HG03175 (cell line): ENCODE measurements at regions not wholly inside any gene's neighbourhood (a gene's known extent, or its start where the extent isn't known, plus 50 kb on each side); places are given as distances from the start of the nearest gene placed in this dataset.

ENCODE experiments used
- ATAC-seq: cut with Tn5 transposase; IDR thresholded peaks from one replicate; pipeline ENCODE4 v1.9.1; 2021; ENCODE audit warnings: mild to moderate bottlenecking, moderate library complexity; ENCODE audit not compliant: unreplicated experiment

DNA sequence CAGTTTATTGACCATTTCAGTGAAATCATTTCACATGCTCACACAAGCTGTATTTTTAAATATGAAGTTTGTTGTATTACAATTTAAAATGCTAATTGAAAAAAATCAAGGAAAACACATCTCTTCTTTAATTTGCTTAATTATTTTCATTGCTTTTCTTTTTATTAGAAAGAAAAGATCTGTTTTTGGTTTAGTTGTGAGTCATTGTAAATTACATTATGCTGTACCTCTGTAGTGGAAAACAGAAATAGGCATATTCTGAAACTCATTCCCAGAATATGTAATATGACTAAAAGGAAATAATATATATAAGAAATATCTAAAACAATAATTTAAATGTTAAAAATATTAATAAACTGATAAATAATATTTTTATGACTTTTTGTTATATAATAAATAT lies 161.9 kb downstream of the HGF start:
- no peak for ATAC-seq

DNA sequence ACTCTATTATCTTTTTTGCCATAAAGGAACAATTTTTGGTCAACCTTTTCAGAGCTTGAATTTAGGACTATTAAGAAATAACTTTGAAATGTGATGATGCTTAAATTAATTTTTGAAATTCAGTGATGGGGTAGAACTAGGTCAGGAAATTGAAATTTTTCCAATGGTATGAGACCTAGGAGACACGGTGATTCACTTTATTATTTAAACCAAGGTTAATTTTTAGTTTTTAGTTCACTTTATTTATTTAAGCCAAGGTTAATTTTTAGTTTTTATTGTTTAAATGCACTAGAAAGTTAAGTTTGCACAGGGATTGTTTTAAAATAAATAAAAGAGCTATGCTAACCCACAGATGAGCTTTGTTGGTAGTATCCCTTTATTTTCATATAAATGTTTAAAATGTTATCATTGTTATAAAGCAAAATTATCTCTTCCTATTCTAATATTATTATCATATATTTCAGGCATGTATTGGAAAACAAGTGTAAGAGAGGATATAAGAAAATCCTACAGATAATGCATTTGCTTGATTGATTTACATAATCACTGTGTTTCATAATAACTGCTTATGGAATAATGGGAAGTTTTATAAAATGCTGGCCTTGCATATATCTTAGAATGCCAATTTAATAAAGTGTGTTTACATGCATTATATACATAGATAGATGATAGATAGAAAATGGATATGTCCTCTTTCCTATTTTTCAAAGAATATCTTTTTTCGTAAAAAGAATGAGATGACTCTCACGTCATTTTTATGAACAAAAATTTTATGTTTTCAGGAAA lies 163.6 kb downstream of the HGF start:
- ATAC-seq, result no peak

DNA sequence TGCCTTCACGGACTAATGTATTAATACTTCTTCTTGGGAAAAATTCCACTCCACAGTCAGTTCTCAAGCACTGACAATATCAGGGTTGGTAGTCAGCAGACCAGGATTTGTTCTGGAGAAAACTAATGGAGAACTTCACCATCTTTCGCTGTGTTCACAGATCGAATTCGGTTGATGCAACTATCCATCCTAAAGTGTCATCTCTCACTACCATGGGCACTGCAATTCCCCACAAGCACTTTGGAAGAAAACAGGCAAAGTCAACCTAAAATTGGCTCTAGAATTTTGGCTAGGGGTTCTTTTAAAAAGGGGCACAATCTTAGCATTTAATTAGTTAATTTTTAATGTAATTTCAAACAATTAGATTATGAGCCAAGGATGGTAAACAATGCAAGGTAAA lies 164.4 kb downstream of the HGF start:
- no peak for ATAC-seq

DNA sequence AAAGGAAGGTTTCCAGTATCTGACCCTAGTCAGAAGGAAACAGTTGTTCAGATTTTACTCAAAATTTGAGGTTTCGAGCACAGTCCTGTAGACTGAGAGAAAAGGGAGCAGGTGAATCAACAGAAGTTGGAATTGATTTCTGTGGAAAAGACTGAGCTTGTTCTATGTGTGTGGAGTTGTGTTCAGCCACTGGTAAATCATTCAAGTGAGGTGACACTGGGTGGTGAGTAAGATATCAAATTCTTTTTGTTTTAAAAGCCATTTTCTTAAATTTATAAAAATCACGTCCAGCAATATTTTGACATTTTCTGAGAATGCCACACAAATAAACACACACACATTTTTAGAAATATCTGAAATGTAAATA lies 165.1 kb downstream of the HGF start:
- ATAC-seq, result no peak

DNA sequence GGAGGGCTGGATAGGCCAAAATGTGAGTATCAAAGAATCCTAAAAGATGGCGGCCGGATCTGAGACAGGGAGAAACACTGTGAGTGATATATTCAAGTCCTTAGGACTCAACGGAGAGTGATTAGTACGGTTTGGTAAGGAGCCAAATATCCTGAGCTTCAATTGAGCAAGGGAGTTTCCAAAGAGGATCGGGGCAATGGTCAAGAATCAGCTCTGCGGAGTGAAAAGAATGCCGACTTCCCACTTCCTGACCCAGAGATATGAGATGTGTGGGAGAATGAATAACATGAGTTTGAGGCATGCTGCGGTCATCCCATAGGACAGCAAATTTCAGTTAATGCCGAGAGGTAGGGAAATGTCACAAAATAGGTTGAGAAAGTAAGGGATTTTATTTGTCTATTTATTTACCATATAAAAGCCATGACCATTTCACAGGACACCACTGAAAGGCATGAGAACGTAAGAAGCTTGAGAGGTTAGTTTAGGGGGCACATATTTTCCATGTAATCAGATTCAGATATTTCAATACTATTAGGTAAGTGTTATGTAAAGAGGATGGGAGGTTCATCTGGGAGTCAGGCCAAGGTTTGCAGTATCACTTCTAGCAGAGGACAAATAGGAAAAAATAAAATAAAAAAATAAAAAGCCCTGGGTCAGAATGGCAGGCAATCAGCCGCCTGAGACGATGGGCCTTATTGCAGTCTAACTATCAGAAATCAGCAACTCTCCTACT lies 165.6 kb downstream of the HGF start:
- no peak for ATAC-seq

DNA sequence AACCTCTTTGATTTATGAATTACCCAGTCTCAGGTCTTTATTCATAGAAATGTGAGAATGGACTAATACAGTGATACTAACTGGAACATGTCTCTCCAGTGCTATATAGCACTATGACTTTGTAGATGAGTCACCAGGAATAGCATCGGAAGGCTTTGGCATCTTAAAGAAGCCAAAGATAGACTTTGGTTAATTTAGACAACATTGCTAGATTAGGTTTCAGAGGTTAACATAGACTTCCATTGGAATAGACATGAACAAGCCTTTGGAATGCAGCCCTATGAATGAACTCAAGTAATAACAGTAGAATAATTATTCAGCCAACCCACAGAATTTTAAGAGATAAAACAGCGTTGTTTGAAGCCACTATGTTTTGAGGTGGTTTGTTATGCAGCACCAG lies 169.2 kb downstream of the HGF start:
- ATAC-seq, result no peak

GRCh38 chr7:81598951-81599350 lies 170.9 kb downstream of the HGF start:
- no peak for ATAC-seq

- no peak for ATAC-seq
Measured at GRCh38 chr7:81594767-81595166, 175.1 kb downstream of the HGF start.

GRCh38 chr7:81590131-81590530 lies 179.7 kb downstream of the HGF start:
- ATAC-seq, result no peak

DNA sequence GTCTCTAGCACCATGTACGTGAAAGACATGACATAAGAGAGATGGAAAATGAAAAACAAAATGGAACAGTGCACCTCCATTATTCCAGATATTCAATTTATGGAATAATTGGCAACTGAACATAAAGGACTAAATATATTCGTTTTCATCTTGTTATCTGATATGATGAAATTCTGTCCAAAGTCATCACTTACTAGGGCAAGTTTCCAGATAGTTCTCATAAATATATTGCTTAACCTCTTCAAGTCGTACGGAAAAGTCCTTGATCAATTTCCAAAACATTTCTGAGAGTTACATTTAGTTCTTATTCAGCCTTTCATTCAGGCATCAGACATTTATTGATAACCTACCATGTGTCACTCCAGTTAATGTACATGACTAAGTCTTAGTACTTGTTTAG lies 185.2 kb downstream of the HGF start:
- no peak for ATAC-seq

DNA sequence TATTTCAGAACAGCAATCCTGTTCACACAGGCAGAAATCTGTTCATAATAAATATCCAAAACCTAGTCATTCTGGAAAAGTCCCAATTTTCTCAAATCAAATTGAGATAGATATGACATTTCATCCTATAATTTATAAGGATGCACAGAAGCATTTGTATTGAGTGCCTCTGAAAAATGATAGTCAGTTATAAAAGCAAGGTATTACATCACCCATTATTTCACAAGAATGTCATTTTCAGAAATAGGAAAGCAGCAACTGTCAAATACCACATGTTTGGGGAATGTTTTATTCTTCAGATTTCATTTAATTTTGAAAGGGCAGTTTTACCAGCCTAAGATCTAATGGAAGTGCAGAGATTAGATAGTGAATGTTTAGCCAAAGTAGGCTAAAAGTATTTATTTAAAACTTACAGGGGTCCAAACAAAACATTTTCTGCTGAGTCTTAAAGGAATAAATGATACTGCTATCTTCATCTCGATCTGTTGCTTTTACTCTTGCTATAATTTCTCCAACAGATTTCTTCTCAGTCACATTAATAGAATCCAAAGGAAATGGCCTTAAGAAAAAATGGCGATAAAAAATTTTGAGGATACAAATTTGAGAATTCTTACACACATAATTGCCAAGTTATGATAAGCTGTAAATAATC lies 185.8 kb downstream of the HGF start:
- no peak for ATAC-seq

- ATAC-seq, result no peak
Measured at GRCh38 chr7:81583090-81583489, 186.8 kb downstream of the HGF start.

DNA sequence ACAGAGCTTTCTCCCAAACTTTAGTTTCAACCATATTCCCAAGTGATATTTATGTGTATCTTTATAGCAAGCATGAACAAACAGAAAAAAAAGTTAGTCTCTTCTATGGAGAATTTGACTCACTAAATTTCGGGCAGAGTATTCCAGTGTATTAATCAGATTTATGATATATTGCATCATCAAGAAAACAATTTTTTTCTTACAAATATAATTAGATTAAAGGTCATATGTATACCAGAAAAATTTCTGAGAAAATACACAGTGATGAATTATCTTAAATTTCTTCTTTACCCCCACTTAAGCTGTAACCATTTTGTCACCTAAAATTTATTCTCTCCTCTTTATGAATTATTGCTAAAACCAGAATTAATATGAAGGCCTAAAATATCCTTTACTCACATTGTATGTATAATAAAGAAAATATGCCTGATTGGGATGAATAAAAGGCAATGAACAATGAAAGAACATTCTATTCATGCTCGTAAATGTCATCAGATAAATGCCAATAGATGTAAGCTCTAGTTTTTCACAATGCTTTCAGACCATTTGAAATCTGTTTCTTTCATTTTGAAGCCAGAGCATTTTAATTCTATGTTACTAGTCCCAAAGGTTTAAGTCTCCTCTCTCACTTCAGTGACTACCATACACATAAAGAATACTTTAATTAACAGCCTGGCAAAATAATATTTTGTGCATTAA lies 192.1 kb downstream of the HGF start:
- no peak for ATAC-seq

- no peak for ATAC-seq
Measured at GRCh38 chr7:81574723-81575326, 195.0 kb downstream of the HGF start.

- no peak for ATAC-seq
Measured at GRCh38 chr7:81573932-81574331, 195.9 kb downstream of the HGF start.

DNA sequence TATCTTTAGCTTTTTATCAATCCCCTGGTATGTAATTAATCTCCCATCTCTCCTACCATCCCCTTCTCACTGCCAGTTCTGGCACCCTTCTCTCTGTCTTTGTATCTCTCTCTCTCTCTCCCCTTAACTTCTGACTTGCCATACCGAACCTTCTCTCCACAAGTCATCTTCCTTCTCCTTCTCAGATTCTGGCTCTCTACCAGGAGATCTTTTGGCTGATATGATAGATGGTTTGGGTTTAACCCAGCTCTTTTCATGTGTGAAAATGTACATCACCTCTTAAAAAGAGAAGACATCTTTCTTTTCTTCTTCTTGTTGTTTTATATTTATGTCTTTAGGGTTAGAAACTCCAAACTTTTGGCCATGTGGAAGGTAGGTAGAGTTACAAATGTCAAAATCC lies 196.7 kb downstream of the HGF start:
- no peak for ATAC-seq

- no peak for ATAC-seq
Measured at GRCh38 chr7:81562581-81562980, 207.3 kb downstream of the HGF start.

- no peak for ATAC-seq
Measured at GRCh38 chr7:81560708-81561107, 209.1 kb downstream of the HGF start.

- no peak for ATAC-seq
Measured at GRCh38 chr7:81549484-81550016, 220.3 kb downstream of the HGF start.

GRCh38 chr7:81534996-81535395 lies 234.9 kb downstream of the HGF start:
- no peak for ATAC-seq

DNA sequence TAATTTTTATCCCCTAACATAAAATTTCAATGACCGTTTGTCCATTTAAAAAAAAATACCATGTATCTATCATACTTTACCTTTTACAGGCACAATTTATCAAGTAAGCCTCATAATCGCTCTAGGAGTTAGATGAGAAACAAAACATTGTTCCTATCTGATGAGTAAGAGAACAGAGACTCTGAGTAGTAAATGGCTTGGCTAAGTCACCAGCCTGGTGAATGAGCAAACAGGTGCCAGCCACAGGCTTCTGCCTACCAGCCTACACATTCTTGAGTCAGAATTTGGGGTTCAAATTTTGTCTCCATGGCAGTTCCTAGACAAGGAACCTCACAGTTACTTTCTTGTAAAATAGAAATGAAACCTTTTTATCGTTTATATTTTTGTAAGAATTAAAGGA lies 235.4 kb downstream of the HGF start:
- ATAC-seq, result no peak
